Spinal cord (tissue), 9 donors: ENCODE measurements at regions not wholly inside any gene's neighbourhood (a gene's known extent, or its start where the extent isn't known, plus 50 kb on each side); places are given as distances from the start of the nearest gene placed in this dataset.

ENCODE experiments used
- DNase-seq, 6 donors: peaks; one replicate each; pipeline versions ENCODE4 v3.0.0 to v3.0.0-alpha.2; 2013 to 2015; ENCODE audit warnings: low spot score in 6 of 6, low read depth in 4 of 6
- H3K27ac ChIP-seq: one replicate; pipeline ENCODE4 v1.5.1; 2013; ENCODE audit warnings: low read depth, low read length, control low read depth
- H3K27me3 ChIP-seq: one replicate; pipeline ENCODE4 v1.6.1; 2013; ENCODE audit warnings: low read length; ENCODE audit not compliant: control insufficient read depth, insufficient read depth
- H3K36me3 ChIP-seq: one replicate; pipeline ENCODE4 v1.6.1; 2013; ENCODE audit warnings: low read length; ENCODE audit not compliant: control insufficient read depth, insufficient read depth
- H3K4me1 ChIP-seq: one replicate; pipeline ENCODE4 v1.6.1; 2013; ENCODE audit warnings: low read length; ENCODE audit not compliant: control insufficient read depth, insufficient read depth
- H3K4me3 ChIP-seq: one replicate; pipeline ENCODE4 v1.5.1; 2013; ENCODE audit warnings: low read depth, low read length, control low read depth
- H3K9me3 ChIP-seq: one replicate; pipeline ENCODE4 v1.6.1; 2013; ENCODE audit warnings: low read length; ENCODE audit not compliant: control insufficient read depth, insufficient read depth
- whole genome bisulfite sequencing: methylation state at CpG from one replicate; pipeline ENCODE4 v1.1.5; 2013; ENCODE audit warnings: missing lambda C conversion rate; ENCODE audit not compliant: insufficient coverage; 5-methylcytosine and 5-hydroxymethylcytosine counted together
- donor health status: healthy.

GRCh38 chr5:2549354-2549753, 202.1 kb downstream of the IRX2 start:
- Histone ChIP-seq H3K4me1 (no peaks in the 10 kb centered on the region), H3K36me3 (no peaks in the 10 kb centered on the region), H3K4me3 (no peak overlapping the region), H3K27me3 (no peaks in the 10 kb centered on the region), H3K9me3 (no peaks in the 10 kb centered on the region), H3K27ac (no peak overlapping the region)
- DNase-seq = no peak
- WGBS = 98% methylated on average over 9 of the region's 10 CpGs

GRCh38 chr5:2546938-2547337, 204.5 kb downstream of the IRX2 start:
- DNase-seq = peak in 2 of 6 donors; percentile 49 to 72
- H3K27ac ChIP-seq = no peak overlapping the region
- no peaks in the 10 kb centered on the region for H3K4me1 ChIP-seq
- no peak overlapping the region for H3K4me3 ChIP-seq
- peaks cover 2% of the 10 kb centered on the region for H3K27me3 ChIP-seq
- H3K9me3 ChIP-seq = no peaks in the 10 kb centered on the region
- H3K36me3 ChIP-seq = no peaks in the 10 kb centered on the region
- 18% methylated on average over 9 of the region's 14 CpGs for WGBS

GRCh38 chr5:2544003-2544402, 207.5 kb downstream of the IRX2 start:
- H3K27me3 ChIP-seq = peaks cover 2% of the 10 kb centered on the region
- no peaks in the 10 kb centered on the region for H3K36me3 ChIP-seq
- no peak overlapping the region for H3K4me3 ChIP-seq
- peak in 1 of 6 donors; percentile 59 for DNase-seq
- 82% methylated on average over 4 of the region's 5 CpGs for WGBS
- no peaks in the 10 kb centered on the region for H3K9me3 ChIP-seq
- H3K4me1 ChIP-seq = no peaks in the 10 kb centered on the region
- no peak overlapping the region for H3K27ac ChIP-seq

GRCh38 chr5:2542821-2543220, 208.7 kb downstream of the IRX2 start:
- 81% methylated on average over 8 of the region's 8 CpGs for WGBS
- H3K27ac ChIP-seq = no peak overlapping the region

DNA sequence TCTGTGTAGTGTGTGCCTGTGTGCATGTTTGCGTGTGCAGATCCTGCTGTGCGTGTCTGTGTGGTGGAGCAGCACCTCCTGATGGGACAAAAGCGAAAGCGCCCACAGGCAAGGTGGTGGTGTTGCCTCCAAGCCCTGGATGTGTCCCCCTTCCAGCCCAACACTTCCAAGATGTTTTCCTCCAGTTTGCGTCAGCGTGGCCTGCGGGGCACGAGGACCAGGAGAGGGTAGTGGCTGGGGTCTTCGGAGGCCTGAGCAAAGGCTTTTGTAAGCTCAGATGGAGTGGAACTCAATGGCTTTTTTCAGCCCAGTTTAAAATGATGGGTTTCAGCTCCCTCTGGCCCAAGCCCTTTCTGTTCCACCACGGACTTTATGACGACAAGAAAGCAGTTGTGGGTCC, 209.5 kb downstream of the IRX2 start:
- Histone ChIP-seq H3K27me3 (peaks cover 10% of the 10 kb centered on the region), H3K36me3 (no peaks in the 10 kb centered on the region), H3K4me3 (no peak overlapping the region), H3K27ac (no peak overlapping the region), H3K9me3 (no peaks in the 10 kb centered on the region), H3K4me1 (peaks cover 15% of the 10 kb centered on the region)
- no peak for DNase-seq
- 81% methylated on average over 6 of the region's 11 CpGs for WGBS

More at GRCh38 chr5:2542821-2543220, 208.7 kb downstream of the IRX2 start:
- peaks cover 9% of the 10 kb centered on the region for H3K4me1 ChIP-seq
- DNase-seq = no peak
- no peaks in the 10 kb centered on the region for H3K36me3 ChIP-seq
- no peaks in the 10 kb centered on the region for H3K9me3 ChIP-seq
- peaks cover 7% of the 10 kb centered on the region for H3K27me3 ChIP-seq
- no peak overlapping the region for H3K4me3 ChIP-seq

- Histone ChIP-seq H3K4me1 (peaks cover 15% of the 10 kb centered on the region), H3K36me3 (no peaks in the 10 kb centered on the region), H3K4me3 (no peak overlapping the region), H3K27ac (no peak overlapping the region), H3K27me3 (peaks cover 14% of the 10 kb centered on the region), H3K9me3 (no peaks in the 10 kb centered on the region)
- WGBS = 42% methylated on average over 10 of the region's 10 CpGs
- DNase-seq = peak in 1 of 6 donors; percentile 35
Observed at GRCh38 chr5:2538169-2538568, 213.3 kb downstream of the IRX2 start.

- peaks cover 12% of the 10 kb centered on the region for H3K27me3 ChIP-seq
- peaks cover 15% of the 10 kb centered on the region for H3K4me1 ChIP-seq
- WGBS = 26% methylated on average over 16 of the region's 27 CpGs
- peak in 2 of 6 donors; percentile 61 for DNase-seq
- no peak overlapping the region for H3K27ac ChIP-seq
- no peaks in the 10 kb centered on the region for H3K9me3 ChIP-seq
- no peak overlapping the region for H3K4me3 ChIP-seq
- H3K36me3 ChIP-seq = no peaks in the 10 kb centered on the region
Observed at GRCh38 chr5:2537378-2538145, 213.9 kb downstream of the IRX2 start.

GRCh38 chr5:2536632-2537377, 214.7 kb downstream of the IRX2 start:
- Histone ChIP-seq H3K36me3 (no peaks in the 10 kb centered on the region), H3K9me3 (no peaks in the 10 kb centered on the region), H3K27ac (no peak overlapping the region), H3K4me1 (peaks cover 15% of the 10 kb centered on the region), H3K4me3 (no peak overlapping the region), H3K27me3 (peaks cover 12% of the 10 kb centered on the region)
- DNase-seq = peak in 2 of 6 donors; percentile 55 to 71
- whole genome bisulfite sequencing = 58% methylated on average over 3 of the region's 19 CpGs

- Histone ChIP-seq H3K4me1 (peaks cover 18% of the 10 kb centered on the region), H3K27me3 (peaks cover 12% of the 10 kb centered on the region), H3K9me3 (no peaks in the 10 kb centered on the region), H3K27ac (no peak overlapping the region), H3K36me3 (no peaks in the 10 kb centered on the region), H3K4me3 (no peak overlapping the region)
- WGBS = no CpG with 5 or more reads among the region's 3 CpGs
- no peak for DNase-seq
Observed at GRCh38 chr5:2534970-2535369, 216.5 kb downstream of the IRX2 start.
